Suprapubic skin (tissue), 4 donors: ENCODE measurements at regions not wholly inside any gene's neighbourhood (a gene's known extent, or its start where the extent isn't known, plus 50 kb on each side); places are given as distances from the start of the nearest gene placed in this dataset.

Experiments used
- CTCF ChIP-seq, 2 donors: fragments of 200-600 bp in 1 of 2; fragments of 450-650 bp in 1 of 2; sonication (generic) in 1 of 2; IDR thresholded peaks; one replicate each; pipeline ENCODE4 v1.5.1; 2016 to 2019; ENCODE audit warnings: antibody characterized with exemption in 2 of 2, mild to moderate bottlenecking in 1 of 2, moderate library complexity in 1 of 2
- EP300 ChIP-seq: sonication (generic); formaldehyde crosslinking; IDR thresholded peaks from one replicate; pipeline ENCODE4 v1.6.1; 2017; ENCODE audit warnings: antibody characterized with exemption
- POLR2A ChIP-seq, 2 donors: fragments of 450-650 bp; IDR thresholded peaks; one replicate each; pipeline ENCODE4 v1.6.1; 2017; ENCODE audit warnings: antibody characterized with exemption in 2 of 2, mild to moderate bottlenecking in 2 of 2, moderate library complexity in 2 of 2
- POLR2AphosphoS5 ChIP-seq, 3 donors: sonication (generic); formaldehyde crosslinking; IDR thresholded peaks; one replicate each; pipeline ENCODE4 v1.6.1; 2017; ENCODE audit warnings: antibody characterized with exemption in 3 of 3

GRCh38 chr18:60996326-60996725, 336.9 kb upstream of the CDH20 start:
- TF ChIP-seq CTCF (IDR thresholded peaks at IDR 0.05) (no peak), POLR2A (IDR thresholded peaks at IDR 0.05) (no peak), EP300 (no peak), POLR2AphosphoS5 (IDR thresholded peaks at IDR 0.05) (no peak)
